ENCODE measurements at regions not wholly inside any gene's neighbourhood (a gene's known extent, or its start where the extent isn't known, plus 50 kb on each side); places are given as distances from the start of the nearest gene placed in this dataset.

DNA sequence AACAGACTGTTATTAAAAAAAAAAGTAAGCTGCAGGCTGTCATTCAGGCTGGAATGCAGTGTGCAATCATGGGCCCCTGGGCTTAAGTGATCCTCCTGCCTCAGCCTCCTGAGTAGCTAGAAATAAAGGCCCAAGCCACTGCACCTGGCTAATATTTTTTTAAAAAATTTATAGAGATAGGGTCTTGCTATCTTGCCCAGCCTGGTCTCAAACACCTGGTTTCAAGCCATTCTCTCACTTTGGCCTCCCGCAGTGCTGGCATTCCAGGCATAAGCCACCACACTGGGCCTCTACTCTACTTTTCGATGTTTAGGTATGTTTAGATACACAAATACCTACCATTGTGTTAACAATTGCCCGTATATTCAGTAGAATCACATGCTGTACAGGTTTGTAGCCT, 270.4 kb upstream of the PRKCQ start:
- TF ChIP-seq, protein P1, sequence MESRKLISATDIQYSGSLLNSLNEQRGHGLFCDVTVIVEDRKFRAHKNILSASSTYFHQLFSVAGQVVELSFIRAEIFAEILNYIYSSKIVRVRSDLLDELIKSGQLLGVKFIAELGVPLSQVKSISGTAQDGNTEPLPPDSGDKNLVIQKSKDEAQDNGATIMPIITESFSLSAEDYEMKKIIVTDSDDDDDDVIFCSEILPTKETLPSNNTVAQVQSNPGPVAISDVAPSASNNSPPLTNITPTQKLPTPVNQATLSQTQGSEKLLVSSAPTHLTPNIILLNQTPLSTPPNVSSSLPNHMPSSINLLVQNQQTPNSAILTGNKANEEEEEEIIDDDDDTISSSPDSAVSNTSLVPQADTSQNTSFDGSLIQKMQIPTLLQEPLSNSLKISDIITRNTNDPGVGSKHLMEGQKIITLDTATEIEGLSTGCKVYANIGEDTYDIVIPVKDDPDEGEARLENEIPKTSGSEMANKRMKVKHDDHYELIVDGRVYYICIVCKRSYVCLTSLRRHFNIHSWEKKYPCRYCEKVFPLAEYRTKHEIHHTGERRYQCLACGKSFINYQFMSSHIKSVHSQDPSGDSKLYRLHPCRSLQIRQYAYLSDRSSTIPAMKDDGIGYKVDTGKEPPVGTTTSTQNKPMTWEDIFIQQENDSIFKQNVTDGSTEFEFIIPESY (IDR thresholded peaks at IDR 0.05; ENCODE audit: extremely low read depth, insufficient replicate concordance, low read length) = no peak
- TF ChIP-seq, protein P2, sequence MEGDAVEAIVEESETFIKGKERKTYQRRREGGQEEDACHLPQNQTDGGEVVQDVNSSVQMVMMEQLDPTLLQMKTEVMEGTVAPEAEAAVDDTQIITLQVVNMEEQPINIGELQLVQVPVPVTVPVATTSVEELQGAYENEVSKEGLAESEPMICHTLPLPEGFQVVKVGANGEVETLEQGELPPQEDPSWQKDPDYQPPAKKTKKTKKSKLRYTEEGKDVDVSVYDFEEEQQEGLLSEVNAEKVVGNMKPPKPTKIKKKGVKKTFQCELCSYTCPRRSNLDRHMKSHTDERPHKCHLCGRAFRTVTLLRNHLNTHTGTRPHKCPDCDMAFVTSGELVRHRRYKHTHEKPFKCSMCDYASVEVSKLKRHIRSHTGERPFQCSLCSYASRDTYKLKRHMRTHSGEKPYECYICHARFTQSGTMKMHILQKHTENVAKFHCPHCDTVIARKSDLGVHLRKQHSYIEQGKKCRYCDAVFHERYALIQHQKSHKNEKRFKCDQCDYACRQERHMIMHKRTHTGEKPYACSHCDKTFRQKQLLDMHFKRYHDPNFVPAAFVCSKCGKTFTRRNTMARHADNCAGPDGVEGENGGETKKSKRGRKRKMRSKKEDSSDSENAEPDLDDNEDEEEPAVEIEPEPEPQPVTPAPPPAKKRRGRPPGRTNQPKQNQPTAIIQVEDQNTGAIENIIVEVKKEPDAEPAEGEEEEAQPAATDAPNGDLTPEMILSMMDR (IDR thresholded peaks at IDR 0.05 in 2 of 3, conservative IDR thresholded peaks at IDR 0.05 in 1 of 3; ENCODE audit: borderline replicate concordance in 1 of 3, insufficient read depth in 1 of 3, low read depth in 2 of 3, low read length in 2 of 3) = no peak
- TF ChIP-seq POLR2AphosphoS5 (IDR thresholded peaks at IDR 0.05; ENCODE audit: low read depth, low read length) = no peak
- no peak for TF ChIP-seq JUND (IDR thresholded peaks at IDR 0.05)
- TF ChIP-seq ZNF274 (IDR thresholded peaks at IDR 0.05; ENCODE audit: low read depth, low read length) = no peak
- TF ChIP-seq ELF1 (IDR thresholded peaks at IDR 0.05; ENCODE audit: borderline replicate concordance, low read depth) = no peak
- no peak for TF ChIP-seq POLR2A (IDR thresholded peaks at IDR 0.05; ENCODE audit: borderline replicate concordance, extremely low read depth, insufficient read depth, insufficient read length)

Data from HCT116 (cell line).